NCI-H2227 (cell line): ENCODE measurements at regions not wholly inside any gene's neighbourhood (a gene's known extent, or its start where the extent isn't known, plus 50 kb on each side); places are given as distances from the start of the nearest gene placed in this dataset.
"Not testable (repeated sequence)": the region's sequence is repeated elsewhere in the genome, so short reads cannot be mapped to it uniquely, and the experiment has no call there.

Experiments
- DNase-seq: peaks from one replicate; lab custom pipeline; 2025; ENCODE audit not compliant: unreplicated experiment; lab: John Stamatoyannopoulos, UW

DNA sequence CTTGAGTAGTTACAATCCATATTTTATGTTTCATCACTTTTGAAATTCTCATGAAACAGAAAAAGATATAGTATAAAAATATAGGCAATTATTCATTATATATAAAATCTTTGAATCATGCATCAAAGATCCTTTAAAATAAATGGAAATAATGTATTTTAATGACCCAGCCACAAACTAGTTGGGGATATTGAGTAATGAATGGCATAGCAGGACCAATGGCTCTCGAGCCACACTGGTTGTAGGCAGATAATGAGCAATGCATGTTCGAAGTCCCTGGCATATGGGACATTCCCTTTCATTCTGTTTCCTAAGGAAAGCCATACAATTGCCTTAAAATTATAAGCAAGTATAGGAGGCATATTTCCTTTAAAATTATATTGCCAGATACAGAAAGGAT is 107.4 kb upstream of the IL12A start:
- DNase-seq: no peak

DNA sequence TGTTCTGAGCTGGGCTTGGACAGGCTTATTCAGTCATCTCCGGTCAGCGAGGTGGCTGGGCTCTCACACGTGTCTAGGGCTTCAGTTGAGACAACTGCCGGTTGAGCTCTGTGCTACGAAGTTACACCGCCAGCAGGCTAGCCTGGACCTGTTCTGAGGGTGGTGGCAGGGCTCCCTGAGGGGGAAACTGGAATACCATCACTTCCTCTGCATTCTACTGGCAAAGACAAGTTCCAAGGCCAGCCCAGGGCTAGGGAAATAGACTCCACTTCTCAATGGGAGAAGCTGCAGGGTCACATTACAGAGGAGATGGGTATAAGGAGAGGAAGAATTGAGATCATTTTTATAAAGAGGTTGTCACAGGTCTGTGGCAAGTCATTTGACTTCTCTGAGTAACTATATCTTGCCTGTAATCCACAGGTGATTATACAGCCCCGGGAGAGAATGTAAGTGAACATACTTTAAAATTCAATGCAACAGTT is 106.8 kb upstream of the IL12A start:
- DNase-seq: no peak

DNA sequence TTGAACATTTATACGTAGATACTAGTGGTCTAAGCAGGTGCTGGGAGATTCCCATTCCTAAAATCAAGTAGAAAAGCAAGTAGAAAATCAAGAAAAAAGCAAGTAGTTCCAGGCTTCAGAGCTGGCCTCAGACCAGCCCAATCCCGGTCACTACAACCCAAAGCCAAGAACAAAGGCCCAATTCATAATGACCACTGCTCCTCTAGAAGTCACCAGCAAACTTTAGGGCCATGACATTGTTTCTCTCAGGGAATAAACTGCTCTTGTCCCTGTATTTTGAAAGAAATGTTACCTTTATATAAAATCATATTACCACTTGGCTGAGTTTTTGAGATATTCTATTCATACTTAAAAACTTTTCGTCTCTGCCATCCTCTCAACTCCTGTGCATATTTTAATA is 106.3 kb upstream of the IL12A start:
- DNase-seq: no peak

- peak; percentile 56 for DNase-seq
Observed at GRCh38 chr3:159882790-159883779, 105.5 kb upstream of the IL12A start.

GRCh38 chr3:159884661-159885402 is 103.8 kb upstream of the IL12A start:
- peak; percentile 23 for DNase-seq

DNA sequence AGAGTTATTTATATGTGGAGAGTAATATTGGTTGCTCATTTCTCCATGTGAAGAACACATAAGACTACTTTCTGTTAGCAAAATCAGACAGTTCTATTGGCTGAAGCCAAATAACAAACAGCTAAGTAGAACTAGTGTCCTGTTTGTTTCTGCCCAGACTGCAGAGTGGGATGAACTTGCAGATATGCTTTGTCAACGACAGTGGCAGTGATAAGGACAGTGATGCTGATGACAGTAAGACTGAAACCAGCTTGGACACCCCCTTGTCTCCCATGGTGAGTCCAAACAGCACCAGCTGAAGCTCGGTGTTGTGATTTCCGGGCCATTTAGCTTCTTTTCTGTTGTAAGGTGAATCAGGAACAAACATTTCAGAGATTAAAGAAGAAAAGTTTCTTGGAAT is 102.6 kb upstream of the IL12A start:
- DNase-seq: no peak

DNA sequence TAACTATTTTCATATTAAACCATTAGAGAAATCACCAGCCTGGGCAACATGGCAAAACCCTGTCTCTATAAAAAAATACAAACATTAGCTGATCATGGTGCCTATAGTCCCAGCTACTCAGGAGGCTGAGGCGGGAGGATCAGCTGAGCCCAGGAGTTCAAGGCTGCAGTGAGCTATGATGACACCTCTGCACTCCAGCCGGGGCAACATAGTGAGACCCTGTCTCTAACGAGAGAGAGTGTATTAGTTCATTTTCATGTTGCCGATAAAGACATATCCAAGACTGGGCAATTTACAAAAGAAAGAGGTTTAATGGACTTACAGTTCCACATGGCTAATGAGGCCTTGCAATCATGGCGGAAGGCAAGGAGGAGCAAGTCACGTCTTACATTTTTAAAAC is 102.1 kb upstream of the IL12A start:
- not testable (repeated sequence) for DNase-seq

- no peak for DNase-seq
Observed at GRCh38 chr3:159887168-159887567, 101.5 kb upstream of the IL12A start.

GRCh38 chr3:159887911-159888310 is 100.7 kb upstream of the IL12A start:
- DNase-seq: no peak

DNA sequence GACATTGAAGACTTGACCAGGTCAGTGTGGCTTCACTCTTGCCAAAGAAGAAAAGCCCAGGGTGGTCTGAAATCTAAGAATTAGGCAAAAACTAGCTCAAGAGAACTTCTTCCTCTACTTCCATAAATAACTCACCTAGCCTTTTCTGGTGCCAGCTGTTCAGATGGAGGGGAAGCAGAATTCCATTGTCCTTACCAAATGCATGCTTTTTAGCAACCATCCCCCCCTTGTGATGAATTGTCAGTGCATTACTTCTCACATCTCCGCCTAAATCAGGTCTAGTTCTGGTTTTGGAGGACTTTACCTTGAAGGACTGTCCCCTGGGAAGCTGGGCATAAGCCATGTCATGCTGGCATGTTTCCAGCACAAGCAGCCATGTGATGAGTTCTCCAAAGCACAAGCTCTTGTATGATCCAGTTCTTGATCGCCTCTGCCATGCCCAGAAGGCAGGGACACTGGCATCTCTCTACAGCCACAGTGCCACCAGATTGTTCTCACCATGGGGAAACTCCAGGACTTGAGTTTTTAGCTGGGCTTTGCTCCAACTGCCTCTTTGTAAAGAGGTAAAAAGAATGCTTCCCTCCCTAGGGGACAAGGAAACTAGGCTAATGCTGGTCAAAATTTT is 96.4 kb upstream of the IL12A start:
- no peak for DNase-seq

DNA sequence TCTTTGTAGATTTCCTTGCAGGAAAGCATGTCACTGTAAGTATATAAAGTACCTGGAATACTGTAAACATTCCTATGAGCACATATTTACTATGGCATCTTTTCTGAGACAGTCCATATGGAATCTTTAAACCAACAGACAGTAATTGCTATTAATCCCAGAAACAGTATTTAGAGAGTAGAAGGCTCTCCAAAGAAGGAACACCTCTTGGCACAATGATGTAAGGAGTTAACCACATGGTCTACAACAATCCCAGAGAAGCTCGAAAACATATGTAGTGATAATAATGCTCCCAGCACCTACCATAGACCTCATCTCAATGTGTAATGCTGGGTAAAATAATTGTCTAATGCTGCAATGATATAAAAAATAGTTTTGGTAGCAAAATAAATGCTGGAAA is 95.8 kb upstream of the IL12A start:
- no peak for DNase-seq

- no peak for DNase-seq
Observed at GRCh38 chr3:159894386-159894785, 94.2 kb upstream of the IL12A start.

DNA sequence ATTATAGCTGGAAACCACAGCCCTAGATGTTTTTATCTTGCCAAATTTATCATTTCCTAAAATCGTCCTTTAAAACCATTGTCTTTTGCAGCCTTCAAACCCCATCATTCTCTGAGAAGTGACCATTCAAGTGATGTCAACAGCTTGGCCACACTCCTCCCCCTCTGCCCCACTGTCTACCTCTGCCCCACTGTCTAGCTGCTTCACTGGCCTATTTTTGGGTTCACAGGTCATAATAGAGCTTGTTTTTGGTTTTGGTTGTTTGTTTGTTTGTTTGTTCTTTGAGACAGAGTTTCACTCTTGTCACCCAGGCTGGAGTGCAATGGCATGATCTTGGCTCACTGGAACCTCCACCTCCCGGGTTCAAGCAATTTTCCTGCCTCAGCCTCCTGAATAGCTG is 93.2 kb upstream of the IL12A start:
- DNase-seq: no peak

DNA sequence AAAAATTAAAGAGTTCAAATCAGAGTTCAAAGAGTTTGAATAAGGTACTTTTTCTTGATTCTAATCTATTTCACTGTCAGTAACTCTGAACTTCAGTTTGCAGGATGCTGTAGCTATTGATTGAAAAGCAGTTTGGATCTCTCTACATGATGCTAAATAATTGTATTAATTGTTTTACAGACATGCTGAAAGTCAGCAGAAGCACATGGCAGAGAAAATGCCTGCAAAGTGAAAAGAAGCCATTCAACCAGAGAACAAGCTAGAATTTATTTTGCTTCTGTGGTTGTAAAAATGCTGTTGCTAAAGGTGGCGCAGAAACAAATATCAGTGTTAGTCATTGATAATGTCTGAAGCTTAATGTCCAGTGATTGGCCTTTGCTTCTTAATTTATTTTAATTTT is 92.1 kb upstream of the IL12A start:
- DNase-seq: no peak

GRCh38 chr3:159897331-159898075 is 91.1 kb upstream of the IL12A start:
- DNase-seq: peak; percentile 7

DNA sequence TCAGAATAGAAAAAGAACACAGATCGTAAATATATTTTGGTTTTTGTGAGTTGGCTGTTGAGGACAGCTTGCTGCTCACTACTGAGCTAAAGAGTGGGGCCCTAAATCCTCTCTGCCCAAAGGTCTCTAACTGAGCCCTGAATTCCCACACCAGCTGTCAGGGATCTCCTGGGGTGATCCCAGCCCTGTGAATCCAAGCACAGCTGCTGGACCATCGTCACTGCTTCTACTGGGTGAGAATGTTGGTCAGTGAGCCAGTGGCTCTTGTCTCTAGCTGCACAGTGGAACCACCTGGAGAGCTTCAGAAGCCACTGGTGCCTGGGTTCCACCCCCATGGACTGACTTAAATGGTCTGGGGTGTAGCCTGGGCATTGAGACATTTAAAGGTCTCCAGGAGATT is 90.5 kb upstream of the IL12A start:
- no peak for DNase-seq

DNA sequence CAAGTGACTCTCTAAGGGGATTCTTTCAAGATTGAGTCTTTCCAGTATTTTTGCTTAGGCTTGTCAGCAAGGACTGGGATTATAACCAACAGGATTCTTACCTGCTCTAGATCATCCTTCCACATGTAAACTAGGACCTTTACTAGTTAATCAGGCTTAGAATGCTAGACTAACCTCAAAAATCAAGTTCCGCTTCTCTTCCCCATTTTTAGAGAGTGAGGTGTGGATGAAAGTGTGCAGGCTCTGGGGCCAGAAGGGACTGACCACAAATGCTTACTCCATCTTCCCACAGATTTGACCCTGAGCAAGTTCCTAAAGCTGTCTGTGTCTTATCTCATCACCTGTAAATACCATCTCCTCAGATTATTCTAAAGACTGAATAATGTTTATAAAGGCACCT is 89.5 kb upstream of the IL12A start:
- no peak for DNase-seq

- DNase-seq: no peak
Observed at GRCh38 chr3:159902546-159903314, 85.9 kb upstream of the IL12A start.

DNA sequence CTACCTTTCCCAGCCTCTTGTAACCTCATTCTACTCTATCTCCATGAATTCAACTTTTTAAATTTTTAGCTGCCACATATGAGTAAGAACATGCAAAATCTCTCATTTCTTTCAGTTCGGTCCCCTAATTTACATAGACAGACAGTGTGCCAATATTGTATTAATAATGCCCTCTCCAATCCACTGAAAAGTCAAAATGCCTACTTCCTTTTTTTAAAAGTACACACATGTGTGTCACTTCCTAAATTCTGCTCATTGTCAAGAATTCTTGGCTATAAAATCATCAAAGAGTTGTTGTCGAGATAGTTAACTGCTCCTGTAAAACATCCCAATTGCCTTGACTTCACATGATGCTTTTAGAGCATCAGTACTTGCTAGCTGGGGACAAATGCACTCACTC is 84.2 kb upstream of the IL12A start:
- DNase-seq: no peak

DNA sequence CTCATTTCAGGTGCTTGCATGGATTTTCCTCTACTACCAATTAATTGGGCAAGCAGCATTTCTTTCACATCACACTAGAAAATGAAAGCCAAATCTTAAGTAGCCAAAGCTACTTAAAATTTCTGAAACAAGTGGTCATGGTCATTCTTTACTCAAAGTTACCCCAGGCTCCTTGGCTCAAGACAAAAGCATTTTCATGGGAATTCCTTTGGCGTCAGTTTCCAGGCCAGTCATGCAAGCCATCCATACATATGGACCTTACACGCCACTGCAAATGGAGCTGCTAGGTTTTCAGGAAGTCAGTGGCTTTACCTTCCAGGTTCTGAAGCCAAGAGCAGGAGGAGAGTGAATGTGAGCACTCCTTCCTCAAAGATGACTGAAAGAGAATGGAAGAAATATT is 83.7 kb upstream of the IL12A start:
- DNase-seq: no peak
